K562 (cell line): ENCODE measurements at regions not wholly inside any gene's neighbourhood (a gene's known extent, or its start where the extent isn't known, plus 50 kb on each side); places are given as distances from the start of the nearest gene placed in this dataset.

Source experiments
- BACH1 ChIP-seq: fragments of 200-800 bp; sonication (Bioruptor generic); IDR thresholded peaks from 2 replicates; pipeline ENCODE4 v1.6.1; 2016; ENCODE audit warnings: missing genetic modification characterization, missing compliant biosample characterization
- BHLHE40 ChIP-seq: IDR thresholded peaks from 2 replicates; pipeline ENCODE4 v1.6.1; 2011; ENCODE audit warnings: low read length, improper control_type of control experiment
- CREB3L1 ChIP-seq: fragments of 450-650 bp; IDR thresholded peaks from 2 replicates; pipeline ENCODE4 v1.6.1; 2014; ENCODE audit warnings: low read depth, mild to moderate bottlenecking, moderate library complexity, borderline replicate concordance
- GABPA ChIP-seq: fragments of 200-800 bp; sonication (Bioruptor generic); conservative IDR thresholded peaks from 2 replicates; pipeline ENCODE4 v1.6.1; 2016; ENCODE audit warnings: low read depth, missing genetic modification characterization, missing compliant biosample characterization
- PHF8 ChIP-seq: fragments of 200-600 bp; sonication (generic); IDR thresholded peaks from 2 replicates; pipeline ENCODE4 v1.6.1; 2012; ENCODE audit warnings: mixed run types, mild to moderate bottlenecking, inconsistent platforms, low read length, moderate library complexity, borderline replicate concordance
- PML ChIP-seq: IDR thresholded peaks from 2 replicates; pipeline ENCODE4 v1.6.1; 2012; ENCODE audit warnings: low read length, inconsistent platforms
- SPI1 ChIP-seq: IDR thresholded peaks from 2 replicates; pipeline ENCODE4 v1.6.1; 2011; ENCODE audit warnings: low read depth, low read length, control low read depth, borderline replicate concordance
- TCF7 ChIP-seq: sonication (generic); IDR thresholded peaks from 2 replicates; pipeline ENCODE4 v1.6.1; 2016; ENCODE audit warnings: antibody characterized with exemption, borderline replicate concordance
- ZBTB40 ChIP-seq, 2 experiments: fragments of 450-650 bp in 1 of 2; sonication (generic) in 1 of 2; formaldehyde crosslinking in 1 of 2; IDR thresholded peaks; 2 replicates each; pipeline versions ENCODE4 v1.7.1 to v1.9.0; 2016 to 2022; ENCODE audit warnings: inconsistent platforms in 1 of 2, mild to moderate bottlenecking in 1 of 2, missing genetic modification reagents in 1 of 2
- ZNF24 ChIP-seq: fragments of 450-650 bp; IDR thresholded peaks from 2 replicates; pipeline ENCODE4 v1.6.1; 2016
- TF ChIP-seq, protein P1 (sequence below), 3 experiments: IDR thresholded peaks in 2 of 3; conservative IDR thresholded peaks in 1 of 3; 2 replicates each; pipeline ENCODE4 v1.5.1; 2011 to 2012; ENCODE audit warnings: low read length in 3 of 3, mild to moderate bottlenecking in 3 of 3, control low read depth in 2 of 3, improper control_type of control experiment in 1 of 3, inconsistent platforms in 1 of 3, low read depth in 1 of 3, mixed read lengths in 1 of 3, moderate library complexity in 1 of 3; ENCODE audit not compliant: insufficient read depth in 2 of 3

- TF ChIP-seq ZBTB40 (IDR thresholded peaks at IDR 0.05) (no peak), ZBTB40 (CRISPR knock-in tag; IDR thresholded peaks at IDR 0.05) (no peak), PML (no peak), PHF8 (no peak), GABPA (tag) (no peak), SPI1 (no peak), TCF7 (no peak), ZNF24 (no peak), CREB3L1 (no peak), BHLHE40 (no peak), BACH1 (tag) (no peak)
- TF ChIP-seq, protein P1, sequence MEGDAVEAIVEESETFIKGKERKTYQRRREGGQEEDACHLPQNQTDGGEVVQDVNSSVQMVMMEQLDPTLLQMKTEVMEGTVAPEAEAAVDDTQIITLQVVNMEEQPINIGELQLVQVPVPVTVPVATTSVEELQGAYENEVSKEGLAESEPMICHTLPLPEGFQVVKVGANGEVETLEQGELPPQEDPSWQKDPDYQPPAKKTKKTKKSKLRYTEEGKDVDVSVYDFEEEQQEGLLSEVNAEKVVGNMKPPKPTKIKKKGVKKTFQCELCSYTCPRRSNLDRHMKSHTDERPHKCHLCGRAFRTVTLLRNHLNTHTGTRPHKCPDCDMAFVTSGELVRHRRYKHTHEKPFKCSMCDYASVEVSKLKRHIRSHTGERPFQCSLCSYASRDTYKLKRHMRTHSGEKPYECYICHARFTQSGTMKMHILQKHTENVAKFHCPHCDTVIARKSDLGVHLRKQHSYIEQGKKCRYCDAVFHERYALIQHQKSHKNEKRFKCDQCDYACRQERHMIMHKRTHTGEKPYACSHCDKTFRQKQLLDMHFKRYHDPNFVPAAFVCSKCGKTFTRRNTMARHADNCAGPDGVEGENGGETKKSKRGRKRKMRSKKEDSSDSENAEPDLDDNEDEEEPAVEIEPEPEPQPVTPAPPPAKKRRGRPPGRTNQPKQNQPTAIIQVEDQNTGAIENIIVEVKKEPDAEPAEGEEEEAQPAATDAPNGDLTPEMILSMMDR (IDR thresholded peaks at IDR 0.05 in 2 of 3, conservative IDR thresholded peaks at IDR 0.05 in 1 of 3; ENCODE audit: insufficient read depth in 2 of 3, low read depth in 1 of 3, low read length in 3 of 3), result no peak
Measured at GRCh38 chr5:52491071-52491787, 296.5 kb upstream of the ITGA1 start.
